T-helper 2 cell treated with Interferon-gamma antibody and Interleukin-4, amounts not matched to agents 5 μg/mL and 100 μg/mL, for 36 hours (primary cell): ENCODE measurements at regions not wholly inside any gene's neighbourhood (a gene's known extent, or its start where the extent isn't known, plus 50 kb on each side); places are given as distances from the start of the nearest gene placed in this dataset.

ENCODE experiments used
- DNase-seq: peaks from one replicate; pipeline ENCODE4 v3.0.0; 2021; ENCODE audit warnings: low spot score
- H3K27ac Mint-ChIP-seq: one replicate; pipeline ENCODE4 v1.8.0; 2021; ENCODE audit warnings: mild to moderate bottlenecking, mixed read lengths
- H3K27me3 Mint-ChIP-seq: one replicate; pipeline ENCODE4 v1.8.0; 2021; ENCODE audit warnings: low read depth, mixed read lengths
- H3K36me3 Mint-ChIP-seq: one replicate; pipeline ENCODE4 v1.8.0; 2021; ENCODE audit warnings: low read depth, mixed read lengths
- H3K4me1 Mint-ChIP-seq: one replicate; pipeline ENCODE4 v1.8.0; 2021; ENCODE audit warnings: low read depth, mixed read lengths
- H3K4me3 Mint-ChIP-seq: one replicate; pipeline ENCODE4 v1.8.0; 2022; ENCODE audit warnings: mild to moderate bottlenecking, moderate library complexity, mixed read lengths
- H3K9me3 Mint-ChIP-seq: one replicate; pipeline ENCODE4 v1.8.0; 2021; ENCODE audit warnings: mixed read lengths

DNA sequence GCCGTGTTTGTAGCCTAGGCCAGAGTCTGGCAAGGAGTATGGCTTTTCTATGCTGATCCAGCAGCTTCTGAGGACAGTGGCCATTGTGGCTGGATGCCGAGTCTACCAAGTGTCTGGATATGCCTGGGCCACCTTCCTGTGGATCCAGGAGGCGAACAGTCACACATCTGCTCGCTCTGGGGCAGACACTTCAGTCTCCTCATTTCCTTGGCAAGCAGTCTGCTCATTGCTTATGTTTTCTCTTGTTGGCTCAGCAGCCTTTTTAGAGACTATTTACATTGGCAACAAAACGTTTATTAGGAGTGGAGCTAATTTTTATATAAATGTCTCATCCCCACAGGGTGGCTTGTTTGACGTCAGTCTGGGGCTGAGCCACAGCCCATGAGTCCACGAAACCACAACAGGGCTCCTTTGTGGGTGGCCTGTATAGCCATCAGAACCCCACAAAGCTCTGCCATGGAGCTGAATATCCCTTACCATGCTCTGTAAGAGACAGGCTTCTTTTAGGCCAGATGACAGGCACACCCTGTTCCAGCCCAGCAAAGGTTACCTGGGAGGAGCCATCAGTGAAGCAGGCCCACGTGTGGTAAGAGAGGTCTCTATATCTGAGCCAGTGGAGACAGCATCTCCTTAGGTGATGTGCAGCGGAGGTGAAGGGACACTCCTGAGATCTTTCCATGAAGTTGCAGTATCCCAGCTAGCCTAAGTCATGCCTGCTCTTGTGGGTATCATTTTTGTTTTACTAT lies 221.7 kb downstream of the DIRAS2 start:
- H3K36me3 Mint-ChIP-seq: no peaks in the 10 kb centered on the region

DNA sequence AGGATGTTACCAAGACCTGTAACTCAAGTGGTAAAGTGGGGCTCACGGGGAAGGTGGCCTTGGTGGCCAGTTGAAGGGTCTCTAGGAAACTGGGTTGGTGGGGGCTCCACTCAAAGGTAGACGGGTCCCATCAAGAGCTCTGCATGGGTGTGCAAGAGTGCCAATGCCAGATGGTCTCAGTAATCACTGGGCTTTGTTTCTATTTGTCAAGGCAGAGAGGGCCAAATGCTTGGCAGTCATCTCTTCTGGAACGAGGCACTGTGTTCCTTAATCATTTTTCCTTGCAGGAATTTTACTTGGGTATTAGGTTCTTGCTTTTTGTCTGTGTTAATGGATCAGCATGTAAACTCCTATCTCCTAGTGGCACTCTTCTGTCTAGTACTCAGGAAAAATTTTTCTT lies 220.8 kb downstream of the DIRAS2 start:
- DNase-seq: no peak
- Mint-ChIP-seq H3K27me3 (peaks cover 5% of the 10 kb centered on the region), H3K4me1 (no peaks in the 10 kb centered on the region), H3K9me3 (no peaks in the 10 kb centered on the region), H3K4me3 (no peak overlapping the region), H3K27ac (no peak overlapping the region), H3K36me3 (no peaks in the 10 kb centered on the region)

More for the DNA sequence above, 221.7 kb downstream of the DIRAS2 start:
- H3K4me3 Mint-ChIP-seq: no peak overlapping the region
- no peak overlapping the region for H3K27ac Mint-ChIP-seq
- H3K9me3 Mint-ChIP-seq: no peaks in the 10 kb centered on the region
- H3K4me1 Mint-ChIP-seq: no peaks in the 10 kb centered on the region
- no peak for DNase-seq
- peaks cover 5% of the 10 kb centered on the region for H3K27me3 Mint-ChIP-seq

DNA sequence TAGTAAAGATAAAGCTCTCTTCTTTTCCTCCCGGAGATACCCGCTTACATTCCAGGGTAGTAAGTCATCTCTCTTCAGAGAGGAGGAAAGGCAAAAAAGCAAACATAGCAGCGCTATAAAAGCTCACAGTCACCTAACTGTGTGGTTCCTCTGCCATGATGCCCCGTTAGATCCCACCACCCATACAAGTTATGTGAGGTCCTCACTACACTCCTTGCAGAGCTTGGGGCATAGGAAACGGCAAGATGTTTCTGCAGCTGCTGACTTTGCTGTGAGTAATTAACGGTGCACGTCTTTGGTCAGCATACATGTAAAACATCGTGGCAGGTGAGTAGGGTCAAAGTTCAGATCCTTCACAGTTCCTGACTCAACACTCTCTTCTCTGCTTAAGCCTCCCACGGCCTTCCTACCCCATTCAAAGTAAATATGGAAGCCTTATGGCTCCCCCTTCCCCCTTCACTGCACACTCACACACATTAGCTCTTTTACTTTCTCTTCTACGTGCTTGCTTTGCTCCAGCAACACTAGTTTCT lies 218.9 kb downstream of the DIRAS2 start:
- H3K27me3 Mint-ChIP-seq: peaks cover 5% of the 10 kb centered on the region
- H3K4me3 Mint-ChIP-seq: no peak overlapping the region
- no peaks in the 10 kb centered on the region for H3K4me1 Mint-ChIP-seq
- no peak for DNase-seq
- no peaks in the 10 kb centered on the region for H3K9me3 Mint-ChIP-seq
- no peaks in the 10 kb centered on the region for H3K36me3 Mint-ChIP-seq
- no peak overlapping the region for H3K27ac Mint-ChIP-seq

DNA sequence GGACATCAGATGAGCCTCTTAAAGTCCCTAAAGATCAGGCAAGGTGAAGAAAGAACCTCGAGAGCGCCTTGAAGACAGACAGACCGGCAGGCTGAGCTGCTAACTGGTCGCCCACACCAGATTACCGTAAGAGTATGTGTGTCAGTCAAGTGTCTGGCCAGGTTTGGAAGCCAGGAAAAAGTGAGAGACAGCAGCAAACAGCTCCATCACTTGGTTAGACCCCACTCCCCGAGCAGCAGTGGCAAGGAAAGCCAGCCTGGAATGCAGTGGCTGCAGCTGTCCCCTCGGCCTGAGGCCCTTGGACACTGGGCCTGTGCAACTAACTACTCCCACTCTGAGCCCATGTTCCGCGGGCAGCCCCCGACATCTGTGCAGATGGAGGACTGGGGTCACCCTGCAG lies 214.1 kb downstream of the DIRAS2 start:
- Mint-ChIP-seq H3K4me1 (no peaks in the 10 kb centered on the region), H3K27ac (no peak overlapping the region), H3K27me3 (peaks cover 9% of the 10 kb centered on the region), H3K4me3 (no peak overlapping the region), H3K36me3 (no peaks in the 10 kb centered on the region), H3K9me3 (no peaks in the 10 kb centered on the region)
- no peak for DNase-seq

DNA sequence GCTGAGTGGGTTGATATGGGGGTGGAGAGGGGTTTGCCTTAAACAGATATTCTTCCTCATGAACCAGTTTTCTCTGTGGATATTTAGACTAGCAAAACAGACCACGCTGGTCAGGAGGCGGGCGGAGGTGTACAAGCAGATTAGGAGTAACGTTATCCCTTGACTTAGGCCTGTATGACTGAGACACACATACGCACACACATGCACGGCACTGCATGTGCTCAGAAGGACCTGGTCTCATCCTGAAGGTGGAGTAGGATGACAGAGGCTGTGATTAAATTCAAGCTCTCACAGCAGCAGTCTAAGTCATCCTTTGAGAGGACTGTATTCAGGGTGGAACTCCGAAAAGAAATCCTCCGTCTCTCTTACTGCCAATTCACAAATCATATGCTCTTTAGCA lies 209.7 kb downstream of the DIRAS2 start:
- H3K36me3 Mint-ChIP-seq: no peaks in the 10 kb centered on the region
- no peak overlapping the region for H3K27ac Mint-ChIP-seq
- no peaks in the 10 kb centered on the region for H3K9me3 Mint-ChIP-seq
- H3K4me3 Mint-ChIP-seq: no peak overlapping the region
- DNase-seq: no peak
- H3K27me3 Mint-ChIP-seq: peaks cover 20% of the 10 kb centered on the region
- H3K4me1 Mint-ChIP-seq: no peaks in the 10 kb centered on the region

DNA sequence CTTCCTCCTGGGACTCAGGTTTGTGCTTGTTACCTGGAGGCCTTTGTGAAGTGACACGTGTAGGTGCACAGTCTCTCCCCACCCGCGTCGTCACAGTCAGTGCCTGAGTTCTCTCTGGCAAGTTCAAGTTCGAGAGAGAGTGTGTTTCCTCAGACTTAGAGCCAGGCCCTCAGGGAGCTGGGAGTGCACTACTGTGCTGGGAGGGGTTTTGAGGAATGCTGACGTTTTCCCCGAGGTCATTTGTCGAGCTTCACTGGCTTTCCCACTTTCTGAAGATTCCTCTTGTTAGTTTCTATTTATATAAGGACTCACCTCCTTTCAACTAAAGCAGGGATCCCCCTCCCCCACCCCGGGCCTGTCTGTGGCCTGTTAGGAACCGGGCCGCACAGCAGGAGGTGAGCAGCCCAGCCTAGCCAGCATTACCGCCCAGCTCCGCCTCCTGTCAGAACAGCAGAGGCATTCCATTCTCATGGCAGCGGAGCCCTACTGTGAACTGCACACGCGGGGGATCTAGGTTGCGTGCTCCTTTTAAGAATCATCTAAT lies 209.2 kb downstream of the DIRAS2 start:
- Mint-ChIP-seq H3K36me3 (no peaks in the 10 kb centered on the region), H3K4me1 (no peaks in the 10 kb centered on the region), H3K27me3 (peaks cover 20% of the 10 kb centered on the region), H3K27ac (no peak overlapping the region), H3K9me3 (no peaks in the 10 kb centered on the region), H3K4me3 (no peak overlapping the region)
- DNase-seq: no peak

DNA sequence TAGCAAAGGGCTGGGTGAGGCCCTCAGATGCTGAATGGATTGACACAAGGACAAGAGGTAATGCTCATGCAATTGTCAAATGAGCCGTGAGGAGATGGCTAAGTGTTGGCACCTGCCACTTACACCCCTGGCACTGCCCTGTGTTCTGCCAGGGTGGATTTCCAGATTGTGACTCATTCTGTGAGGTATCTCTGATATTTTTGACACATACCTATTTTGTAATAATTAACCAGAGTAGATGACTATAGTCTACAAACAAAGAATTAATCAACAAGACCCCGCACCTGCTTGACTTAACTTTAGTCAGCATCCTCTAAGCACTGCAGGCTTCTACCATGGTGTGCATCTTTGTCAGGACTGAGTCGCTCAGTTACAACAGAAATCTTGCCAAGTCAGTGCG lies 200.8 kb downstream of the DIRAS2 start:
- Mint-ChIP-seq H3K4me3 (no peak overlapping the region), H3K27me3 (peaks cover 11% of the 10 kb centered on the region), H3K27ac (no peak overlapping the region), H3K36me3 (no peaks in the 10 kb centered on the region), H3K9me3 (no peaks in the 10 kb centered on the region), H3K4me1 (no peaks in the 10 kb centered on the region)
- DNase-seq: no peak

DNA sequence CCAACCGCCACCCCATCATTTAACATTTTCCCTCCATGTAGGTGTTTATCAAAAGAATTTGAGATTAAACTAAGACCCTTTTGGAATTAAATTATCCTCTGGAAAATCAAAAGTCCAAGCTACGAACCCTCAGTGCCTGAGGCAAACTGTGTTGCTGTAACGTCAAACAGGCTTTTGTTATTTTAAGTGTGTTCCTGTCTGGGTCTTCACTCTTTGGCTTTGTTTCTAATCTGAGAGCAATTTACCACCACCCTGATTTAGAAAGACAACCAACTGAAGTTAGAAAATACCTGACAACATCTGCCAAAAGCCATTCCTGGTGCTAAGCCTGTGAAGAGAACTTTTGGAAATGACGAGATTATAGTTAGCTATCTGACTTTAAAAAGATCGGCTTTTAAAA lies 199.9 kb downstream of the DIRAS2 start:
- DNase-seq: no peak
- no peaks in the 10 kb centered on the region for H3K4me1 Mint-ChIP-seq
- H3K27me3 Mint-ChIP-seq: peaks cover 9% of the 10 kb centered on the region
- no peaks in the 10 kb centered on the region for H3K9me3 Mint-ChIP-seq
- H3K4me3 Mint-ChIP-seq: no peak overlapping the region
- no peak overlapping the region for H3K27ac Mint-ChIP-seq
- H3K36me3 Mint-ChIP-seq: no peaks in the 10 kb centered on the region

DNA sequence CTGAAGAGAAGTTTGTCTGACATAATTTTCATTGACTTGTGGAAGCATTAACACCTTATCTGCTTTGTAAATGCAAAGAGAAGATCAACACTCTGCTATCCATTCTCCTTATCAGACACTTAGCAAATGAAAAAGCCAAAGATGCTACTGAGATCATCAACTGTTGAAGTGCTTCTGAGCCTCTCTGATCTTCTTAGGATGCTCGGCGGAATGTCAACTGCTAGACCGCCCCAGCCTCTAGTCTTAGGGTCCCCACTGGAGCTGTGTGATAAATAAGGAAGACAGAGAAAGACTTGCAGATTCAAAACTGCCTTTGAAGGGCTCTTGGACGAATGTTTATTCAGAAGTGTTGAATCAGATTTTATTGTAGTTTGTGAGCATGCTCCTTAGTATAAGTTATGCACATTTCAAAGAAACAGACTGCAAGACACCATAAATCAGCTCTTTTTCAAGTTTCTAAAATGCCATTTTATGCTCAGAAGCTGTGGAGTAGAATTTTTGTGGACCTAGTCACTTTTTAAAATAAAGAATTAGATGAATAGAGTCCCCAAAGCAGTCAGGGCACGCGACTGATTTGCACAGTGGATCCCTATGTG lies 197.9 kb downstream of the DIRAS2 start:
- Mint-ChIP-seq H3K4me3 (no peak overlapping the region), H3K4me1 (no peaks in the 10 kb centered on the region), H3K27ac (no peak overlapping the region), H3K27me3 (peaks cover 4% of the 10 kb centered on the region), H3K36me3 (no peaks in the 10 kb centered on the region), H3K9me3 (no peaks in the 10 kb centered on the region)
- DNase-seq: no peak

DNA sequence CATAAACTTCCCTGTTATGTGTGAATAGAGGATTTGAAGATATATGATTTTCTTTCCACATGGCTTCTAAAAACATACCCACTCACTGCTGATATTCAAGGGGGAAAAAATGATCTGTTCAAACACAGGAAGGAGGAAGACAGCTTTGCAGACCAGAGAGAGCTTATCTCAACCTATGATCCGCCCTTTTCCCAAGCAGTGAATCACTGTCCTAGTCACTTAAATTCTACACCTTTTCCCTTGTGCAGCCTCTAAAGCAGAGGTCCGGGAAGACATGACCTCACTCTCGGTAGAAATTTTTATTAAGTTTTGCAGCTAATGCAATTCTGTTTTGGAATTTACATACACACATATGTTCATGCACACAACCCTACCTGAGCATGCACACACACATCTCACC lies 197.2 kb downstream of the DIRAS2 start:
- Mint-ChIP-seq H3K4me3 (no peak overlapping the region), H3K4me1 (no peaks in the 10 kb centered on the region), H3K27me3 (peaks cover 3% of the 10 kb centered on the region), H3K36me3 (no peaks in the 10 kb centered on the region), H3K27ac (no peak overlapping the region), H3K9me3 (no peaks in the 10 kb centered on the region)
- DNase-seq: no peak

DNA sequence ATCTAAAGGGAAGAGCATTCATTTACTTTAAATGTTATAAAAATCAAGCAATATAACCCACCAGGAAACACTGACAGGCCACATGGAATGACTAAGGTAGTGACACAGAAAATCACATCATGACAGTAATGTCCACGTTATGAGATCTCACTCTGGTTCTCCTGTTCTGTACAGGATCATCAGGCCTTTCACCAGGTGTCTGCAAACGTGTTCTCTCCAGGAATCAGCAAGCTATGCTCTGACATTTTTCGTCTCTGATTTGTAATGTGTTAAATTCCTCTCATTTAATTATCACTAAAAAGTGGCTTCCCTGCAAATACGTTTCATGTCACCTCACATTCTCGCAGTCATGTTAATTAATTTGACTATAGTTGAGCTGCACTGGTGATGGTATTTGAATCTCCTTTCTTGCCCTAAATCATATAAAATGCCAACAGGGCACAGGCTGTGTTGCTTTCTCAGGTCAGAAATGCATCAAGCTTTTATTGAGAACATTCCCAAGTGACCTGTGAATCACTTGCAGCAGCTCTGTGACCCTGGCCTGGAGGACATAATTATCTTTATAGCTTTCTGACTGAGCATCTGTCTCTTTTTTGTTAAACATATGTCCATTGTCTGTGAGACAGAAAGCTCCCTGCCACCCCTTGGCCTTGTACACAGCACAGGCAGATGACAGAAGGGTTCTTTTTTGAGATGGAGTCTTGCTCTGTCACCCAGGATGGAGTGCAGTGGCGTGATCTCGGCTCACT lies 196.2 kb downstream of the DIRAS2 start:
- no peaks in the 10 kb centered on the region for H3K9me3 Mint-ChIP-seq
- no peak for DNase-seq
- peaks cover 3% of the 10 kb centered on the region for H3K27me3 Mint-ChIP-seq
- H3K4me3 Mint-ChIP-seq: no peak overlapping the region
- H3K36me3 Mint-ChIP-seq: no peaks in the 10 kb centered on the region
- no peak overlapping the region for H3K27ac Mint-ChIP-seq
- H3K4me1 Mint-ChIP-seq: no peaks in the 10 kb centered on the region

DNA sequence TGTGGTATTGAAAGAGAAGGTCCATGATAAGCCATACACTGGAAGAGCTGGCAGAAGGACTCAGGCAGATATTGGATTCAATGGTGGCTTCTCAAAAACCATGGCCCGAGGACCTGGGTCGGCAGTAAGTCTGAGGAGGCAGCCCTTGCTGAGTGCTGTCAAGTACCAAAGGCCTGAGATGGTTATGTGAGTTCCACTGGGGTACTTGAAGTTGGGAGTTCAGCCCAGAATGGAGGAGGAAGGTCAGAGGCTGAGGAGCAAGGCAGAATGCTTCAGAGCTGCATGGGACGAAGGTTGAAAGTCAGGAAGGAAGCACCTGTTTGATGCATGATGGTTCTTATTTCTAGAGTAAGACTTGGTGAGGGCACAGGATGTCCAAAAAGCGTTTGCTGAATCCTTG lies 194.9 kb downstream of the DIRAS2 start:
- H3K4me3 Mint-ChIP-seq: no peak overlapping the region
- DNase-seq: no peak
- peaks cover 5% of the 10 kb centered on the region for H3K27me3 Mint-ChIP-seq
- H3K4me1 Mint-ChIP-seq: no peaks in the 10 kb centered on the region
- no peak overlapping the region for H3K27ac Mint-ChIP-seq
- no peaks in the 10 kb centered on the region for H3K9me3 Mint-ChIP-seq
- no peaks in the 10 kb centered on the region for H3K36me3 Mint-ChIP-seq

DNA sequence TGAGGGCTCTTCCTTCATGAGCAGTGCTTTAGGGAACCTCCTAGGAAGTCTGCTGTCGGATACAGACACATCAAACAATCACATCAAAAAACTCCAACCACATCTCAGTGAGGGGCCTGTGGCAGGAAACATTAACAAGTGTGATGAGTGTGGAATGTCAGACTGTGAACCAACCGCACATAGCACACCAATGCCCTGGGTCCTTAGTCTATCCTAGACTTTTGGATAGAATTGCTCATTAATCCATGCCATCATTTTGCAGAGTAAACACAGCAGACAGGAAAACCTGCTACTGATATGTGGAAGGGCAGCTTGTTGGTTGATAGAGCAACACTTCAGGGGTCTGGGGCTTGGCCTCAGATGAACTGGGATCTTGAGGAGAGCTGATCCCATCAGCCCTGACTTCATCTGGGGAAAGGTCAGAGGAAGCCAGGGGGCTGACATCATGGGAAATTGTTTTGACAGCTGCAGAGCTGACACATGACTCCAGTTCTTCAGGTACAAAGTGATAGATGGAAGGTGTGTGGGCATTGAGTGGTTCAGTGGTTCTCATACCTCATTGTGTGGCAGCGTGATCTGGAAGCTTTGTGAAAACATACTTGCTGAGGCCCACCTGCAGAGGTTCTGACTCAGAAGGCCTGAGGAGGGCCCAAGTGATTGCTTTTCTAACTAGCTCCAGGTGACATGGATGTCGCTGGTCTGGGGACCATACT lies 193.3 kb downstream of the DIRAS2 start:
- no peak for DNase-seq
- H3K4me3 Mint-ChIP-seq: no peak overlapping the region
- H3K9me3 Mint-ChIP-seq: no peaks in the 10 kb centered on the region
- H3K4me1 Mint-ChIP-seq: no peaks in the 10 kb centered on the region
- no peak overlapping the region for H3K27ac Mint-ChIP-seq
- peaks cover 5% of the 10 kb centered on the region for H3K27me3 Mint-ChIP-seq
- H3K36me3 Mint-ChIP-seq: no peaks in the 10 kb centered on the region
